ENCODE measurements at regions not wholly inside any gene's neighbourhood (a gene's known extent, or its start where the extent isn't known, plus 50 kb on each side); places are given as distances from the start of the nearest gene placed in this dataset.

DNA sequence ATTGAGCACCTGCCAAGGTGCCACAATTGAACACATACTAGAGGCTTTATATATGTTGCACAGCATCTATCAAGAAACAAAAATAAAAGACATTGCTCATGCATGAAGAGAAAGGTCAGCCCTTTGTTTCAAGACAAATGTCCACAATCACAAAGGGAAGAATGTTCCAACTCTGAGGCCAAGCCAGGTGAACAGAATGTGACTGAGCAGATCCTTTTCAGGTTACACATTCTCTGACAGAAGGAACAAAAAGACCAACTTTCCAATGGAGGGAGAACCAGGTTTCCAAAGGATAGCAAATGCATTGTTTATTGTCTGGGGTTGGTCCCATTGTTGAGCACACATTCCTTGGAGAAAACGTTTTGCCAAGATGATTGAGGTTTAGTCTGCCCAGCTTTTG lies 50.2 kb upstream of the FAM174B start:
- Mint-ChIP-seq H3K27ac (no peak overlapping the region), H3K4me1 (no peaks in the 10 kb centered on the region), H3K27me3 (peaks cover 6% of the 10 kb centered on the region), H3K36me3 (no peaks in the 10 kb centered on the region), H3K9me3 (no peaks in the 10 kb centered on the region), H3K4me3 (no peak overlapping the region)
- no peaks in the 10 kb centered on the region for H3K27me3 ChIP-seq (ENCODE audit: control insufficient read depth, insufficient read depth, low read length)
- no peak overlapping the region for H3K27ac ChIP-seq (ENCODE audit: insufficient read depth, low read length, poor library complexity, severe bottlenecking)
- H3K36me3 ChIP-seq (ENCODE audit: control insufficient read depth, insufficient read depth, low read length) = no peaks in the 10 kb centered on the region
- ATAC-seq (ENCODE audit: low read depth in 2 of 2) (no peak), DNase-seq (no peak)
- no peaks in the 10 kb centered on the region for H3K9me3 ChIP-seq (ENCODE audit: control insufficient read depth in 2 of 2, low read length in 2 of 2)
- H3K4me1 ChIP-seq (ENCODE audit: control insufficient read depth, insufficient read depth, low read length, poor library complexity, severe bottlenecking) = no peaks in the 10 kb centered on the region
- H3K4me3 ChIP-seq (ENCODE audit: low read depth, low read length) = no peak overlapping the region

DNA sequence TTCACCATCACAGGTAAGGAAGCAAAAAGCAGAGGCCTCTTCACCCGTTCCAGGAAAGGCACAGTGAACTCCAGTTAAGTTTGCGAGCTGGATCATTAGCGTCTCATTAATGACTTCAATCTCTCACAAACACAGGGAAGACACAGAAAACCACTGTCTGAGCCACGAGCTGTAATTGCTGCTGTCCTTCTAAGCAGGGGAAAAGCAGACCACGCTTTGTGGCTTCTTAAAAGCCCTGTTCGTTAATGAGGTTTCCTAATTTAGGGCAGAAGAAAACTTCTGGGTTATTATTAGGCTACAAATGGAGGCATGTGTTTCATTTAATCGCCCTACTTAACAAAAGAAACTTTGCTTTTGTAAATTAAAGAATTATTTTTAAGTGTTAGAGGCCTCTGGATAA lies 50.6 kb upstream of the FAM174B start:
- H3K4me1 ChIP-seq (ENCODE audit: control insufficient read depth, insufficient read depth, low read length, poor library complexity, severe bottlenecking) = no peaks in the 10 kb centered on the region
- Mint-ChIP-seq H3K9me3 (no peaks in the 10 kb centered on the region), H3K4me3 (no peak overlapping the region), H3K27ac (no peak overlapping the region), H3K27me3 (peaks cover 6% of the 10 kb centered on the region), H3K36me3 (no peaks in the 10 kb centered on the region), H3K4me1 (no peaks in the 10 kb centered on the region)
- no peak for ATAC-seq (ENCODE audit: low read depth in 2 of 2)
- no peak overlapping the region for H3K27ac ChIP-seq (ENCODE audit: insufficient read depth, low read length, poor library complexity, severe bottlenecking)
- H3K27me3 ChIP-seq (ENCODE audit: control insufficient read depth, insufficient read depth, low read length) = no peaks in the 10 kb centered on the region
- no peak overlapping the region for H3K4me3 ChIP-seq (ENCODE audit: low read depth, low read length)
- H3K36me3 ChIP-seq (ENCODE audit: control insufficient read depth, insufficient read depth, low read length) = no peaks in the 10 kb centered on the region
- DNase-seq = no peak
- H3K9me3 ChIP-seq (ENCODE audit: control insufficient read depth in 2 of 2, low read length in 2 of 2) = no peaks in the 10 kb centered on the region

DNA sequence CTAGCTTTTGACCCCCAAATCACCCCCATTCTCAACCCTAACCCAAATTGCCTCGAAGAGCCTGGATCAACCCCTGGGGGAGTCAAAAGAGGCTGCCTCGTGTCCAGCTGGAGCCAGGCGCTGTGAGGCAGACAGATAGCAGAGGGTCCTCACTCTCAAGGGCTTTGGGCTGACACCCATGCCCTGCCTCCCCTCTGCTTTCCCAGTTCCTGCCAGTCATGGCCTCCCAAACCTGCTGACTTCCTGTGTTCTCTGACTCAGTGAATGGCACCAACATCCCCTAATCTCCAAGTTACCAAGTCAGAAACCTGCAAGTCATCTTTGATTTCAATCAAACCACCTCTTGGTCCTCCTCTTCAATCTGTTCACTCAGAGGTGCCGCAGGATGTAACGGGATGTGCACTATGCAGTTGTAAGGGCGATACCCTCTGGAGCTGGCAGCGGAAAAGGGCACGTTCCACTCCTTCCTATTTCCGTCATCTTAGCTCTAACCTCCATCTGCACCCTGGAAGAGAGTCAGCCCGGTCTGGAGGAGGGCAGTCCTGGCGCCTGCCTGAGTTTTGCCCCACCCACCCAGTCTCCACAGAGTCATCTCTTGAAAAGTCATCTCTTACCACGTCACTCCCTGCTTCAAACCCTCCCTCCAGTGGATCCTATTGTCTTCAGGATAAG lies 52.4 kb upstream of the FAM174B start:
- Histone ChIP-seq H3K4me1 (ENCODE audit: control insufficient read depth, insufficient read depth, low read length, poor library complexity, severe bottlenecking) (no peaks in the 10 kb centered on the region), H3K9me3 (ENCODE audit: control insufficient read depth in 2 of 2, low read length in 2 of 2) (no peaks in the 10 kb centered on the region), H3K4me3 (ENCODE audit: low read depth, low read length) (no peak overlapping the region), H3K27ac (ENCODE audit: insufficient read depth, low read length, poor library complexity, severe bottlenecking) (no peak overlapping the region), H3K27me3 (ENCODE audit: control insufficient read depth, insufficient read depth, low read length) (no peaks in the 10 kb centered on the region), H3K36me3 (ENCODE audit: control insufficient read depth, insufficient read depth, low read length) (no peaks in the 10 kb centered on the region)
- Mint-ChIP-seq H3K4me3 (no peak overlapping the region), H3K27ac (no peak overlapping the region), H3K9me3 (no peaks in the 10 kb centered on the region), H3K27me3 (peaks cover 6% of the 10 kb centered on the region), H3K36me3 (no peaks in the 10 kb centered on the region), H3K4me1 (no peaks in the 10 kb centered on the region)
- ATAC-seq (ENCODE audit: low read depth in 2 of 2) (no peak), DNase-seq (no peak)

DNA sequence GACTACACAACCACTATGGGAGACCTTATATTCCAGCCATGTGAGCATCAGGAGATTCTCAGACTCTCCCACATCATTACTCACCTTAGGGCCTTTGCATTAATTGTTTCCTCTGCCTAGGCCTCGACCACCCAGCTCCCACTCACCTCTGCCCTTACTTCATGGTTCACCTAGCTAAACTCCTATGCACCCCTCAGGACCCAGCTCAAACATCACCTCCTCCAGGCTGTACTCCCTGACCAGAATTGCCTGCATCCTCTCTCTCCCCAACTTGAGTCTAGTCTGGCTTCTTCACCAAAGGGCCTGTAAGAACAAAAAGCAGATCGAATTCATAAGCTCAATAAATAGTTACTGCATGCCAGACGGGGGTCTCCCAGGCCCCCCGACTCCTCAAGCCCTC lies 53.1 kb upstream of the FAM174B start:
- no peaks in the 10 kb centered on the region for H3K9me3 Mint-ChIP-seq
- H3K27me3 Mint-ChIP-seq = peaks cover 12% of the 10 kb centered on the region
- peaks cover 0 to 2% (median 0%) of the 10 kb centered on the region in 4 donors for H3K4me1 Mint-ChIP-seq
- no peak overlapping the region for H3K27ac Mint-ChIP-seq
- H3K27ac ChIP-seq (ENCODE audit: insufficient read depth, low read length, poor library complexity, severe bottlenecking) = no peak overlapping the region
- DNase-seq = no peak
- H3K36me3 ChIP-seq (ENCODE audit: control insufficient read depth, insufficient read depth, low read length) = no peaks in the 10 kb centered on the region
- H3K4me3 ChIP-seq (ENCODE audit: low read depth, low read length) = no peak overlapping the region
- H3K4me1 ChIP-seq (ENCODE audit: control insufficient read depth, insufficient read depth, low read length, poor library complexity, severe bottlenecking) = no peaks in the 10 kb centered on the region
- no peak overlapping the region for H3K4me3 Mint-ChIP-seq
- H3K27me3 ChIP-seq (ENCODE audit: control insufficient read depth, insufficient read depth, low read length) = no peaks in the 10 kb centered on the region
- no peak for ATAC-seq (ENCODE audit: low read depth in 2 of 2)
- no peaks in the 10 kb centered on the region for H3K36me3 Mint-ChIP-seq
- no peaks in the 10 kb centered on the region for H3K9me3 ChIP-seq (ENCODE audit: control insufficient read depth in 2 of 2, low read length in 2 of 2)

DNA sequence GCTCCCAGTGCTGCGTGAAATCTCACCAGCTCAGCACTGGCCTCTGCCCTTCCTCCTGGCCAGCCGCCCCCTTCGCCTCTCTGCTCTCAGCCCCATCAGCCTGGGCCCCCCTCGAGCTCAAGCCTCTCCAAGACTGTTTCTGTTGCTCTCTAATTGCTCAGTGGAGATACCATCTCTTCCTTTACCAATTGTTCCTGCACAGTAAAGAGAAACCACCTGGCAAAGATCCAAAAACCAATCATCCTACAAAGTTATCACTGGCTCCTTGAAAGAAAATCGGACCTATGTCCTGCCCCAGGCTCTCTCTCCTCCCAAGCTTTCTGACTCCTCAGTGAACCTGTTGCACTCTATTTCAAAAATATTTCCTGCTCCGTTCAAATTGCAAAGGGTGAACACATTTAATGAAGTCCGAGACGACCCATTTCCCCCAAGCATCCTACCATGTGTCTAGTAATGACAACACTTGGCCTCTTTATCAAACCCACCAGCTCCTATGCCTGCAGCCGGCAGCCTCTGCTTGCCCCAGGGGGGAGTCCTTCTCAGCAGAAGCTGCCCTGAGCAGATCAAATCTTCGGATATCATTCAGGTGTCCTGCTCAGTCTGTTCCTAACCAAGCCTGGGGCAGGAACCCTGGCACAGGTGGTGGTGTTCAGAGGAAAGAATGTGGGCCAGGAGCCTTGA lies 53.7 kb upstream of the FAM174B start:
- Histone ChIP-seq H3K27me3 (ENCODE audit: control insufficient read depth, insufficient read depth, low read length) (peaks cover 3% of the 10 kb centered on the region), H3K9me3 (ENCODE audit: control insufficient read depth in 2 of 2, low read length in 2 of 2) (no peaks in the 10 kb centered on the region), H3K4me3 (ENCODE audit: low read depth, low read length) (no peak overlapping the region), H3K36me3 (ENCODE audit: control insufficient read depth, insufficient read depth, low read length) (no peaks in the 10 kb centered on the region), H3K4me1 (ENCODE audit: control insufficient read depth, insufficient read depth, low read length, poor library complexity, severe bottlenecking) (peaks cover 3% of the 10 kb centered on the region), H3K27ac (ENCODE audit: insufficient read depth, low read length, poor library complexity, severe bottlenecking) (no peak overlapping the region)
- H3K4me3 Mint-ChIP-seq = no peak overlapping the region
- no peaks in the 10 kb centered on the region for H3K9me3 Mint-ChIP-seq
- DNase-seq = no peak
- H3K27me3 Mint-ChIP-seq = peaks cover 12% of the 10 kb centered on the region
- no peak for ATAC-seq (ENCODE audit: low read depth in 2 of 2)
- H3K27ac Mint-ChIP-seq = no peak overlapping the region
- no peaks in the 10 kb centered on the region for H3K36me3 Mint-ChIP-seq
- H3K4me1 Mint-ChIP-seq = peaks cover 0 to 5% (median 1%) of the 10 kb centered on the region in 4 donors

DNA sequence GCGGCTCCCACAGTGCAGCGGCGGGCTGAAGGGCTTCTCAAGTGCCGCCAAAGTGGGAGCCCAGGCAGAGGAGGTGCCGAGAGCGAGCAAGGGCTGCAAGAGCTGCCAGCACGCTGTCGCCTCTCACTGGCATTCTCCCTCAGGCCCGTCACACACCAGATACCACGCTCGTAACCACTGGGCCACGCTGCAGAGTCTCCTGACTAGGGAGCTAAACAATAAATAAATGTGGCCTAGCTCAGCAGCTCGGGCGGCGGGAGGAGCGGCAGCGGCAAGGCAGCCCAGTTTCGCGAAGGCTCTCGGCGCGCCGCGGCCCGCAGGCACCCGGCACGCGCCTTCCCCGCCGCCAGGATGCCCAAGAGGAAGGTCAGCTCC lies 55.9 kb upstream of the FAM174B start:
- H3K4me1 Mint-ChIP-seq = peaks cover 3 to 13% (median 6%) of the 10 kb centered on the region in 4 donors
- no peak for ATAC-seq (ENCODE audit: low read depth in 2 of 2)

DNA sequence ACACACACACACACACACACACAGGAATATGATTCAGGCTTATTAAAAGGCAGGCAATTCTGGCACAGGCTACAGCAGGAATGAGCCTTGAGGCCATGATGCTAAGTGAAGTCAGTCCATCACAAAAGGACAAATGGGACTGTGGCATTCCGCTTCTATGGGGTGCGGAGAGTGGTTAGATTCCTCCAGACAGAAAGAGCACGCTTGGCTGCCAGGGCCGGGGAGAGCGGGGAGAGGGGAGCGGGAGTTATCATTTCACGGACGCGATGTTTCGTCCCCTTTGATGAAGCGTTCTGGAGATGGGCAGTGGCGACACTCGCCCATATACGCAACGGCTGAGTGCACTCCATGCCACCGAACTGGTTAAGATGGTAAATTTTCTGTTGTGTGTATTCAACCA lies 58.5 kb upstream of the FAM174B start:
- Mint-ChIP-seq H3K36me3 (no peaks in the 10 kb centered on the region), H3K9me3 (no peaks in the 10 kb centered on the region), H3K27ac (no peak overlapping the region), H3K4me1 (peaks cover 3 to 13% (median 6%) of the 10 kb centered on the region in 4 donors), H3K27me3 (peaks cover 14% of the 10 kb centered on the region), H3K4me3 (peak overlapping the region in 2 of 4 donors; percentile 75)
- H3K36me3 ChIP-seq (ENCODE audit: control insufficient read depth, insufficient read depth, low read length) = no peaks in the 10 kb centered on the region
- DNase-seq = no peak
- H3K4me1 ChIP-seq (ENCODE audit: control insufficient read depth, insufficient read depth, low read length, poor library complexity, severe bottlenecking) = peaks cover 11% of the 10 kb centered on the region
- no peak overlapping the region for H3K27ac ChIP-seq (ENCODE audit: insufficient read depth, low read length, poor library complexity, severe bottlenecking)
- H3K9me3 ChIP-seq (ENCODE audit: control insufficient read depth in 2 of 2, low read length in 2 of 2) = no peaks in the 10 kb centered on the region
- no peak overlapping the region for H3K4me3 ChIP-seq (ENCODE audit: low read depth, low read length)
- peaks cover 9% of the 10 kb centered on the region for H3K27me3 ChIP-seq (ENCODE audit: control insufficient read depth, insufficient read depth, low read length)
- ATAC-seq (ENCODE audit: low read depth in 2 of 2) = peak in 1 of 2 donors; percentile 15

More for the DNA sequence above, 55.9 kb upstream of the FAM174B start:
- no peak for DNase-seq
- no peaks in the 10 kb centered on the region for H3K36me3 ChIP-seq (ENCODE audit: control insufficient read depth, insufficient read depth, low read length)
- no peak overlapping the region for H3K27ac ChIP-seq (ENCODE audit: insufficient read depth, low read length, poor library complexity, severe bottlenecking)
- Mint-ChIP-seq H3K9me3 (no peaks in the 10 kb centered on the region), H3K4me3 (peak overlapping the region in 1 of 4 donors; percentile 28), H3K36me3 (no peaks in the 10 kb centered on the region), H3K27me3 (peaks cover 12% of the 10 kb centered on the region), H3K27ac (no peak overlapping the region)
- H3K4me3 ChIP-seq (ENCODE audit: low read depth, low read length) = no peak overlapping the region
- peaks cover 6% of the 10 kb centered on the region for H3K27me3 ChIP-seq (ENCODE audit: control insufficient read depth, insufficient read depth, low read length)
- H3K4me1 ChIP-seq (ENCODE audit: control insufficient read depth, insufficient read depth, low read length, poor library complexity, severe bottlenecking) = peaks cover 11% of the 10 kb centered on the region
- no peaks in the 10 kb centered on the region for H3K9me3 ChIP-seq (ENCODE audit: control insufficient read depth in 2 of 2, low read length in 2 of 2)

All from CD4-positive, CD25-positive, alpha-beta regulatory T cell (primary cell).